OCI-LY7 (cell line): ENCODE measurements at regions not wholly inside any gene's neighbourhood (a gene's known extent, or its start where the extent isn't known, plus 50 kb on each side); places are given as distances from the start of the nearest gene placed in this dataset.
"Not testable (repeated sequence)": the region's sequence is repeated elsewhere in the genome, so short reads cannot be mapped to it uniquely, and the experiment has no call there.

Source experiments
- BruUV-seq: library from RNA; stranded (reverse); fragments of 400-500 nt; replicated peaks from 2 replicates; lab custom pipeline; 2021; lab: Mats Ljungman, UMichigan
- CTCF ChIA-PET: fragments of 300-600 bp; sonication (Branson Sonifier 250); formaldehyde crosslinking; loops from one replicate; lab custom pipeline; 2022; ENCODE audit warnings: antibody characterized with exemption; ENCODE audit not compliant: unreplicated experiment; lab: Charles Lee
- POLR2A ChIA-PET: fragments of 300-600 bp; sonication (Branson Sonifier 250); formaldehyde crosslinking; loops from one replicate; lab custom pipeline; 2022; ENCODE audit warnings: antibody characterized with exemption; lab: Charles Lee
- DNase-seq: peaks from one replicate; pipeline ENCODE4 v3.0.0-alpha.2; 2015; ENCODE audit warnings: low spot score
- H2AFZ ChIP-seq: fragments of 200-600 bp; sonication (generic), shearing (Covaris generic); 2 replicates; pipeline ENCODE4 v1.6.1; 2014; ENCODE audit warnings: mild to moderate bottlenecking, antibody characterized with exemption, low read length, moderate library complexity
- H3K27ac ChIP-seq: fragments of 200-600 bp; sonication (generic); 2 replicates; pipeline ENCODE4 v1.5.1; 2014; ENCODE audit warnings: mixed run types, low read depth, mild to moderate bottlenecking, moderate library complexity, low read length, inconsistent platforms; ENCODE audit not compliant: poor library complexity, severe bottlenecking
- H3K36me3 ChIP-seq: fragments of 200-600 bp; sonication (generic); 2 replicates; pipeline ENCODE4 v1.6.1; 2014; ENCODE audit warnings: mild to moderate bottlenecking, antibody characterized with exemption, low read length, moderate library complexity, mixed read lengths; ENCODE audit not compliant: insufficient read depth
- H3K4me1 ChIP-seq: fragments of 200-600 bp; sonication (generic); 2 replicates; pipeline ENCODE4 v1.5.1; 2014; ENCODE audit warnings: mild to moderate bottlenecking, low read length; ENCODE audit not compliant: insufficient read depth, poor library complexity, severe bottlenecking
- H3K4me2 ChIP-seq: fragments of 200-600 bp; sonication (generic); 2 replicates; pipeline ENCODE4 v1.6.1; 2014; ENCODE audit warnings: mild to moderate bottlenecking, low read length
- H3K4me3 ChIP-seq: fragments of 200-600 bp; sonication (generic); 2 replicates; pipeline ENCODE4 v1.5.1; 2014; ENCODE audit warnings: mild to moderate bottlenecking, low read depth, low read length; ENCODE audit not compliant: poor library complexity, severe bottlenecking
- H3K79me2 ChIP-seq: fragments of 200-600 bp; sonication (generic); 2 replicates; pipeline ENCODE4 v1.6.1; 2016; ENCODE audit warnings: low read depth, mild to moderate bottlenecking, low read length, moderate library complexity, mixed read lengths; ENCODE audit not compliant: insufficient read depth
- H3K9me2 ChIP-seq: fragments of 200-600 bp; sonication (generic); 2 replicates; pipeline ENCODE4 v1.6.1; 2016; ENCODE audit warnings: mild to moderate bottlenecking, low read length, mixed read lengths; ENCODE audit not compliant: insufficient read depth
- H3K9me3 ChIP-seq: fragments of 200-600 bp; sonication (generic); 2 replicates; pipeline ENCODE4 v1.6.1; 2014; ENCODE audit warnings: mild to moderate bottlenecking, mixed run types, low read length, mixed read lengths
- H4K20me1 ChIP-seq: fragments of 200-600 bp; sonication (generic); 2 replicates; pipeline ENCODE4 v1.6.1; 2014; ENCODE audit warnings: mild to moderate bottlenecking, antibody characterized with exemption, low read length, moderate library complexity, mixed read lengths; ENCODE audit not compliant: insufficient read depth
- EZH2phosphoT487 ChIP-seq: fragments of 200-600 bp; sonication (generic); IDR thresholded peaks from 2 replicates; pipeline ENCODE4 v1.6.1; 2018; ENCODE audit warnings: low read depth, borderline replicate concordance, mild to moderate bottlenecking, mixed run types, antibody characterized with exemption, low read length, moderate library complexity, mixed read lengths
- intact Hi-C: fragments of 100-400 bp; cut with micrococcal nuclease; formaldehyde crosslinking; loops from one replicate; pipeline ENCODE4 v1.10.0; 2022; ENCODE audit not compliant: unreplicated experiment
- TF ChIP-seq, protein P1 (sequence below): fragments of 200-600 bp; sonication (generic); conservative IDR thresholded peaks from 2 replicates; pipeline ENCODE4 v1.5.1; 2014; ENCODE audit warnings: mild to moderate bottlenecking, antibody characterized with exemption, low read length, moderate library complexity, mixed read lengths

DNA sequence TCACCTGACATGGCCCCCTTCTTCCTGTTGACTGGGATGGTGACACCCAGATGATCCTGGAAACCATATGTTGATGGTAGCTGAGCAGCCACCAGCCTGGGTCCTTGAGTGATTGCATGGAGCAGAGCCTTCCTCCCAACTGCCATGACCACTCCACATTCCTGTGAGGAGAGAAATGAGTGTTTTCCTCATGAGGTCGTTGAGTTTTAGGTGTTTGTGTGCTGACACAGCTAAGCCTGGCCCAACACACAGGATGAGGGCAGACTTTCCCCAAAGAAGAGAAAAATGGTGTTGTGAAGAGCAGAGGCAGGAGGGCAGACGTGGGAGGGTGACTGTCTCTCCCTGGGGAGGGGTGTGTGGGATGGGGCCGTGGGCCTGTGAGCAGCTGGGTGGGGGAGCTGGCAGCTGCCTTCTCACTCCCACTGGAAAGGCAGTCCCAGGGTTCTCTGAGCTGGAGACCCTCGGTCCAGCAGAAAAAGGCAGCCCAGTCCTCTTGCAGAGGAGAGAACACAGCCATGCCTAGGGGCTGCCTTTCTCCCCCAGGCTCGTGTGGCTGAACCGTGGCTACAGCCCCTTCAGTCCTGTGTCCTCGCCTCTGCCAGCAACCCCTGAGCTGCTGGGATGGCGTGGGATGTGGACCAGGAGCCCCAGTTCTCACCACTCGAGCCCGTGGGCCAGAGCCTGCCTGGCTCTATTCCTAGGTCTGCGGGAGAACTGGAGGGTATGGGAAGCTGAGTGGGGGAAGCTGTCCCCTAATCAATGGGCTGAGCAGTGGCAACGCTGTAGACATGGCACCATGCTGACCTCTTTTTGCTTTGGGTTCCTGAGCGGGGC lies 257.0 kb downstream of the ADGRD1 start:
- CTCF ChIA-PET = no interaction called here

DNA sequence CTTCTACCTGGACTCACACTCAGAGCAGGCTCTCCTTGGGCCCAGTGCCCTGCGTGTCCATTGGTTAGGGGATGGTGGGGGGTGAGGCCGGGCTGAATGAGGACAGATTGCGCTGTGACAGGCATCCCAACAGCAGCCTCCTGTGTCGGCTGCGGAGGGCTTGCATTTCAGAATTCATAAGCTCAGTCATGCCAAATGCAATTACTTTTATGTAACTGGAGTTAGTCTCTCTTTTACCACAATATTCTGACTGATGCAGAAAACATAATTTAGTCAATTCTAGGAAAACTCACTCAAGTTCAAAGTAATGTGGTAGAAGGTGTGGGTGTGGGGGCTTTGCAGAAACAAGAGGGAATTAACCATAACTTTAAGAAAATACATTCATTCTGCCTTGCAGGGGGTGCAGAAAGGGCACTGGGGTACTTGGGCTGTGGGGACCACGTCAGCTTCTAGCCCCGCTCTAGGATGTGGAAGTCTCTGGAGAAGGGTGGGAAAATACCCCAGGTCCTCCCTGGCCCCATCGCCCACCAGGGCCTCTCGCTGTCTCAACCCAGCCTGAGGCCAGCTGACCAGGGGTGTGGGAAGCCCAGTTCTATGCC lies 257.7 kb downstream of the ADGRD1 start:
- no peaks in the 10 kb centered on the region for H4K20me1 ChIP-seq
- no peak overlapping the region for H3K4me3 ChIP-seq
- H3K9me2 ChIP-seq = no peaks in the 10 kb centered on the region
- H3K4me1 ChIP-seq = no peaks in the 10 kb centered on the region
- POLR2A ChIA-PET = no interaction called here
- no peak for DNase-seq
- CTCF ChIA-PET = no interaction called here
- no peaks in the 10 kb centered on the region for H3K36me3 ChIP-seq
- no peaks in the 10 kb centered on the region for H3K9me3 ChIP-seq
- no peak for TF ChIP-seq EZH2phosphoT487
- TF ChIP-seq, protein P1, sequence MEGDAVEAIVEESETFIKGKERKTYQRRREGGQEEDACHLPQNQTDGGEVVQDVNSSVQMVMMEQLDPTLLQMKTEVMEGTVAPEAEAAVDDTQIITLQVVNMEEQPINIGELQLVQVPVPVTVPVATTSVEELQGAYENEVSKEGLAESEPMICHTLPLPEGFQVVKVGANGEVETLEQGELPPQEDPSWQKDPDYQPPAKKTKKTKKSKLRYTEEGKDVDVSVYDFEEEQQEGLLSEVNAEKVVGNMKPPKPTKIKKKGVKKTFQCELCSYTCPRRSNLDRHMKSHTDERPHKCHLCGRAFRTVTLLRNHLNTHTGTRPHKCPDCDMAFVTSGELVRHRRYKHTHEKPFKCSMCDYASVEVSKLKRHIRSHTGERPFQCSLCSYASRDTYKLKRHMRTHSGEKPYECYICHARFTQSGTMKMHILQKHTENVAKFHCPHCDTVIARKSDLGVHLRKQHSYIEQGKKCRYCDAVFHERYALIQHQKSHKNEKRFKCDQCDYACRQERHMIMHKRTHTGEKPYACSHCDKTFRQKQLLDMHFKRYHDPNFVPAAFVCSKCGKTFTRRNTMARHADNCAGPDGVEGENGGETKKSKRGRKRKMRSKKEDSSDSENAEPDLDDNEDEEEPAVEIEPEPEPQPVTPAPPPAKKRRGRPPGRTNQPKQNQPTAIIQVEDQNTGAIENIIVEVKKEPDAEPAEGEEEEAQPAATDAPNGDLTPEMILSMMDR = no peak
- no peak overlapping the region for H3K4me2 ChIP-seq
- no TSS peak for BruUV-seq
- no peaks in the 10 kb centered on the region for H3K79me2 ChIP-seq
- no peak overlapping the region for H2AFZ ChIP-seq
- no peak overlapping the region for H3K27ac ChIP-seq
- intact Hi-C loops = no loop called here

More for the DNA sequence above, 257.0 kb downstream of the ADGRD1 start:
- no TSS peak for BruUV-seq
- TF ChIP-seq EZH2phosphoT487 = no peak
- TF ChIP-seq, protein P1 = no peak
- Histone ChIP-seq H3K4me2 (no peak overlapping the region), H3K9me3 (no peaks in the 10 kb centered on the region), H3K79me2 (no peaks in the 10 kb centered on the region), H2AFZ (no peak overlapping the region), H4K20me1 (no peaks in the 10 kb centered on the region), H3K9me2 (no peaks in the 10 kb centered on the region), H3K36me3 (no peaks in the 10 kb centered on the region), H3K4me1 (no peaks in the 10 kb centered on the region), H3K27ac (no peak overlapping the region), H3K4me3 (no peak overlapping the region)
- intact Hi-C loops = no loop called here
- no peak for DNase-seq
- POLR2A ChIA-PET = no interaction called here

DNA sequence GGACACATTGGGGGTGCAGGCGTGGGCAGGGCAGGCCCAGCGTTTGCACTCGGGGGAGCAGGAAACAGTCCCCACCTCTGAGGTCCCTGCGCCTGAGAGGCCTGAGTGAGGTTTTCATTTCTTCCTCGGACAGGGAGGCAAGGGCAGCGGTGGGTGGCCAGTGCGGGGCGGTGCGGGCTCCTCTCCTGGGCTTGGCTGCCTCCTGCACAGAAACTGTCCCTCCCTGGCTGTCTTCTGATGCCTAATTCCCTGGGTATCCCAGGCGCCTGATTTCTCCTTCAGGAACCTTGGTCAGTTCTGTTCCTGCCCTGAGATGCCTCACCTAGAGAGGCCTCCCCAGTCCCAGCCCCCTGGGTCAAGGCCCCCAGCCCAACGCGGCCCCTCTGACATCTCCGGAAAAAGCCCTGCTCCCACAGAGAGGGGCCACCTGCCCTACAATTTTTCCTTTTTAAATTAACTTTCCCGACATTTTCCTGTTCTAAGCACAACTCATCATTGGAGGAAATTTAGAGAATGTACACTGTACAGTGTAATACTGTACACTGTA lies 260.3 kb downstream of the ADGRD1 start:
- no peak overlapping the region for H3K4me2 ChIP-seq
- CTCF ChIA-PET = no interaction called here
- H3K4me3 ChIP-seq = no peak overlapping the region
- BruUV-seq = no TSS peak
- no peaks in the 10 kb centered on the region for H3K9me2 ChIP-seq
- H3K36me3 ChIP-seq = no peaks in the 10 kb centered on the region
- POLR2A ChIA-PET = no interaction called here
- TF ChIP-seq, protein P1 = no peak
- no peak for TF ChIP-seq EZH2phosphoT487
- no peak for DNase-seq
- no peak overlapping the region for H2AFZ ChIP-seq
- no peaks in the 10 kb centered on the region for H4K20me1 ChIP-seq
- H3K79me2 ChIP-seq = no peaks in the 10 kb centered on the region
- no peaks in the 10 kb centered on the region for H3K9me3 ChIP-seq
- H3K27ac ChIP-seq = no peak overlapping the region
- intact Hi-C loops = no loop called here
- no peaks in the 10 kb centered on the region for H3K4me1 ChIP-seq

- H3K9me2 ChIP-seq, intact Hi-C loops, H3K79me2 ChIP-seq, POLR2A ChIA-PET, H3K36me3 ChIP-seq, H2AFZ ChIP-seq, H3K4me1 ChIP-seq, H3K27ac ChIP-seq, DNase-seq, H3K4me3 ChIP-seq, H3K4me2 ChIP-seq, BruUV-seq, H3K9me3 ChIP-seq, H4K20me1 ChIP-seq: not testable (repeated sequence)
- CTCF ChIA-PET = interaction anchor here (0.5 kb wide), 1 partner anchor 859 kb away, joined by 3 read pairs; no protein-coding TSS in a partner anchor
These were observed 261.2 kb downstream of the ADGRD1 start for GRCh38 chr12:131214936-131215335.
